Astrocyte (in vitro differentiated cells and primary cell): ENCODE measurements at regions not wholly inside any gene's neighbourhood (a gene's known extent, or its start where the extent isn't known, plus 50 kb on each side); places are given as distances from the start of the nearest gene placed in this dataset.
A peak's percentile ranks its signal among the peaks of the same experiment; 100 is the strongest.

Experiments
- DNase-seq: peaks from one replicate; pipeline ENCODE4 v3.0.0-alpha.2; 2010; ENCODE audit warnings: low read depth
- FAIRE-seq: peaks from 2 replicates; lab custom pipeline; 2011; peaks lifted over from hg19 to GRCh38; lab: Jason Lieb, UNC
- H2AFZ ChIP-seq: 2 replicates; pipeline ENCODE4 v1.6.0; 2012; ENCODE audit warnings: low read depth, low read length, inconsistent platforms
- H3K27ac ChIP-seq: 2 replicates; pipeline ENCODE4 v1.5.1; 2011; ENCODE audit warnings: low read depth, low read length, inconsistent platforms
- H3K27me3 ChIP-seq: 2 replicates; pipeline ENCODE4 v1.6.0; 2011; ENCODE audit warnings: low read length, inconsistent platforms; ENCODE audit not compliant: insufficient read depth
- H3K36me3 ChIP-seq: 2 replicates; pipeline ENCODE4 v1.5.1; 2011; ENCODE audit warnings: low read length, inconsistent platforms; ENCODE audit not compliant: insufficient read depth
- H3K4me1 ChIP-seq: 2 replicates; pipeline ENCODE4 v1.5.1; 2011; ENCODE audit warnings: low read length, inconsistent platforms; ENCODE audit not compliant: insufficient read depth
- H3K4me2 ChIP-seq: 2 replicates; pipeline ENCODE4 v1.6.0; 2012; ENCODE audit warnings: low read length, inconsistent platforms
- H3K4me3 ChIP-seq: 2 replicates; pipeline ENCODE4 v1.5.1; 2011; ENCODE audit warnings: low read depth, mild to moderate bottlenecking, low read length, inconsistent platforms; ENCODE audit not compliant: insufficient read depth
- H3K79me2 ChIP-seq: 2 replicates; pipeline ENCODE4 v1.6.0; 2012; ENCODE audit warnings: mild to moderate bottlenecking, low read length, inconsistent platforms; ENCODE audit not compliant: insufficient read depth
- H3K9ac ChIP-seq: 2 replicates; pipeline ENCODE4 v1.6.0; 2012; ENCODE audit warnings: mild to moderate bottlenecking, low read length, inconsistent platforms
- H3K9me3 ChIP-seq: 2 replicates; pipeline ENCODE4 v1.5.1; 2012; ENCODE audit warnings: low read depth, mild to moderate bottlenecking, low read length, inconsistent platforms; ENCODE audit not compliant: insufficient read depth
- H4K20me1 ChIP-seq: 2 replicates; pipeline ENCODE4 v1.6.0; 2012; ENCODE audit warnings: low read length, inconsistent platforms; ENCODE audit not compliant: insufficient read depth
- H3K27ac Mint-ChIP-seq: one replicate; pipeline ENCODE4 v1.8.0; 2021; ENCODE audit warnings: mild to moderate bottlenecking, mixed read lengths; ENCODE audit not compliant: unreplicated experiment
- H3K27me3 Mint-ChIP-seq: one replicate; pipeline ENCODE4 v1.8.0; 2021; ENCODE audit warnings: low read depth, mixed read lengths; ENCODE audit not compliant: unreplicated experiment
- H3K36me3 Mint-ChIP-seq: one replicate; pipeline ENCODE4 v1.8.0; 2021; ENCODE audit warnings: low read depth, mixed read lengths; ENCODE audit not compliant: unreplicated experiment
- H3K4me1 Mint-ChIP-seq: one replicate; pipeline ENCODE4 v1.8.0; 2021; ENCODE audit warnings: low read depth, mixed read lengths; ENCODE audit not compliant: unreplicated experiment
- H3K4me3 Mint-ChIP-seq: one replicate; pipeline ENCODE4 v1.8.0; 2021; ENCODE audit warnings: mild to moderate bottlenecking, moderate library complexity, mixed read lengths; ENCODE audit not compliant: unreplicated experiment
- H3K9me3 Mint-ChIP-seq: one replicate; pipeline ENCODE4 v1.8.0; 2021; ENCODE audit warnings: mild to moderate bottlenecking, mixed read lengths; ENCODE audit not compliant: unreplicated experiment
- EZH2 ChIP-seq: IDR thresholded peaks from 2 replicates; pipeline ENCODE4 v1.6.1; 2012; ENCODE audit warnings: mild to moderate bottlenecking, low read length, inconsistent platforms; ENCODE audit not compliant: insufficient read depth
- TF ChIP-seq, protein P1 (sequence below): IDR thresholded peaks from 2 replicates; pipeline ENCODE4 v1.5.1; 2011; ENCODE audit warnings: low read depth, mild to moderate bottlenecking, inconsistent platforms, low read length, moderate library complexity; ENCODE audit not compliant: insufficient read depth

DNA sequence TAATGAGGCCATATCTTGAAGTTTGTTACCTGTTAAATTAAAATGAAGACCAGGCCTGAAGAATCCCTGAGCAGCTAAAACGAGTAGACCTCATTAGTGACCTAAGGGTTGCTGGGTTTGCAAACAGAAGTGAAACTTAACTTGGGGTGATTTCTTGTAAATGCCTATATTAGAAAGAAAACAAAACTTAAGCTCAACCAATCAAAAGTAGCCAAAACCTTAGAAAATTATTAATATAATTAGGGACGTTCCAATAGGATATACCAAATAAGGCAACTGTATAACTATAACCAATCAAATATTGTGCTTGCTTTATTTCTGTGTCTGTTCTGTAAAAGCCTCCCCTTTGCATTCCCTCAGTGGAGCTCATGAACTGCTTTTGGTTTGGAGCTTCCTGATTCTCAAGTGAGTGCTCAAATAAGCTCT is 137.9 kb upstream of the VRK2 start:
- H3K9me3 Mint-ChIP-seq = no peaks in the 10 kb centered on the region
- H3K27me3 ChIP-seq = no peaks in the 10 kb centered on the region
- no peaks in the 10 kb centered on the region for H3K9me3 ChIP-seq
- H3K36me3 Mint-ChIP-seq = no peaks in the 10 kb centered on the region
- TF ChIP-seq, protein P1, sequence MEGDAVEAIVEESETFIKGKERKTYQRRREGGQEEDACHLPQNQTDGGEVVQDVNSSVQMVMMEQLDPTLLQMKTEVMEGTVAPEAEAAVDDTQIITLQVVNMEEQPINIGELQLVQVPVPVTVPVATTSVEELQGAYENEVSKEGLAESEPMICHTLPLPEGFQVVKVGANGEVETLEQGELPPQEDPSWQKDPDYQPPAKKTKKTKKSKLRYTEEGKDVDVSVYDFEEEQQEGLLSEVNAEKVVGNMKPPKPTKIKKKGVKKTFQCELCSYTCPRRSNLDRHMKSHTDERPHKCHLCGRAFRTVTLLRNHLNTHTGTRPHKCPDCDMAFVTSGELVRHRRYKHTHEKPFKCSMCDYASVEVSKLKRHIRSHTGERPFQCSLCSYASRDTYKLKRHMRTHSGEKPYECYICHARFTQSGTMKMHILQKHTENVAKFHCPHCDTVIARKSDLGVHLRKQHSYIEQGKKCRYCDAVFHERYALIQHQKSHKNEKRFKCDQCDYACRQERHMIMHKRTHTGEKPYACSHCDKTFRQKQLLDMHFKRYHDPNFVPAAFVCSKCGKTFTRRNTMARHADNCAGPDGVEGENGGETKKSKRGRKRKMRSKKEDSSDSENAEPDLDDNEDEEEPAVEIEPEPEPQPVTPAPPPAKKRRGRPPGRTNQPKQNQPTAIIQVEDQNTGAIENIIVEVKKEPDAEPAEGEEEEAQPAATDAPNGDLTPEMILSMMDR = no peak
- no peak for TF ChIP-seq EZH2
- no peak overlapping the region for H3K4me3 Mint-ChIP-seq
- H3K36me3 ChIP-seq = no peaks in the 10 kb centered on the region
- no peak overlapping the region for H3K9ac ChIP-seq
- H3K27ac ChIP-seq = no peak overlapping the region
- no peak overlapping the region for H3K4me3 ChIP-seq
- FAIRE-seq (no peak), DNase-seq (no peak)
- no peaks in the 10 kb centered on the region for H3K27me3 Mint-ChIP-seq
- no peaks in the 10 kb centered on the region for H3K4me1 ChIP-seq
- no peaks in the 10 kb centered on the region for H3K79me2 ChIP-seq
- peaks cover 4% of the 10 kb centered on the region for H3K4me1 Mint-ChIP-seq
- H2AFZ ChIP-seq = no peak overlapping the region
- H3K27ac Mint-ChIP-seq = peak overlapping the region; percentile 44
- no peaks in the 10 kb centered on the region for H4K20me1 ChIP-seq
- no peak overlapping the region for H3K4me2 ChIP-seq

DNA sequence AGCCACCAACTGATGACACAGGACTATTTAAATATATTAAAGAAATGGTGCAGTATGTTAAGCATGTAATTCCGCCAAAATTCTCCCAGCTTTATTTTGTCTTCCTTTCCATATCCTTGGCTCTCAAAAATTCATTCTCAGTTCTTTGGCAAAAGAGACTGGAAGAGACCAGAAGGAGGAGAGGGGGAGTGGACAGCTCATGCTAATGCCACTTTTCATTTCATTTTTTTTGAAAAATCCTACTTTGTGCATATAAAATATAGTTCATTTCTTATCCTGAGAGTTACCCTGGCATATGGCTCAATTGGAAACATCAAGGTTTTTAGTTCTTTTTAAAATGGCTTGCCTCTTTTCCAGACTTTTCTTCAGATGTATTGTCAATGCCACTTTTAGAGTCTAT is 128.5 kb upstream of the VRK2 start:
- no peaks in the 10 kb centered on the region for H3K36me3 Mint-ChIP-seq
- H3K27me3 Mint-ChIP-seq = no peaks in the 10 kb centered on the region
- peaks cover 3% of the 10 kb centered on the region for H3K4me1 Mint-ChIP-seq
- H3K4me1 ChIP-seq = no peaks in the 10 kb centered on the region
- H4K20me1 ChIP-seq = no peaks in the 10 kb centered on the region
- no peak overlapping the region for H3K27ac ChIP-seq
- no peak overlapping the region for H3K4me3 Mint-ChIP-seq
- no peaks in the 10 kb centered on the region for H3K27me3 ChIP-seq
- TF ChIP-seq, protein P1 = no peak
- no peak for TF ChIP-seq EZH2
- no peaks in the 10 kb centered on the region for H3K9me3 Mint-ChIP-seq
- no peak overlapping the region for H3K27ac Mint-ChIP-seq
- DNase-seq (no peak), FAIRE-seq (no peak)
- H3K9ac ChIP-seq = no peak overlapping the region
- no peaks in the 10 kb centered on the region for H3K9me3 ChIP-seq
- H3K4me3 ChIP-seq = no peak overlapping the region
- H3K4me2 ChIP-seq = no peak overlapping the region
- H3K79me2 ChIP-seq = no peaks in the 10 kb centered on the region
- no peak overlapping the region for H2AFZ ChIP-seq
- H3K36me3 ChIP-seq = no peaks in the 10 kb centered on the region

DNA sequence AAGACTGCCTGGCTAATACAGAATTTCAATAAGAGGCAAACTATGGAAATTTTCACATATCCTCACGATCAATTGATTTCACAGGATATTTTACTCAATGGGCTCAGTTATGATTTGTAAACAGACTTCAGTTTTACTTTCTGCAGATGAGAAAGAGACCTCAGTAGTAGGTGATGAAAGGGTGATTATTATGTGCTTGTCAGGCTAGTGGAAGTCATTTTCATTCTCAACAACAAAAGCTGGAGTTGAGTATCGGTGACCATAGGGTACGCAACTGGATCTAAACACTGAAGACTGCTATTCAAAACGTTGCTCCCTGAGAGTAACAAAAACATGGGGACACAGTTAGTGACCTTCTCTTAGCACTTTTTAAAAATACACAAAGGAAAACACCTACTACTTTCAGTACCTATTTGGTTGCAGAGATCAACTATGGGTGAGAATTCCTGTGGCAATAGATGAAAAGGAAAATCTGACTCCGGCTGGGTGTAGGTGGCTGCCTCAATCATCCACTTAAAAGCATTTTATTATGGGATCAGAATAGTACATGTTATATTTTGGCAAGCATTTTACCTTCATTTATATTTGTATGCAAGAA is 126.2 kb upstream of the VRK2 start:
- no peaks in the 10 kb centered on the region for H3K36me3 ChIP-seq
- H3K79me2 ChIP-seq = no peaks in the 10 kb centered on the region
- no peak for DNase-seq
- H3K27me3 Mint-ChIP-seq = no peaks in the 10 kb centered on the region
- H3K4me1 Mint-ChIP-seq = peaks cover 5% of the 10 kb centered on the region
- H3K9me3 Mint-ChIP-seq = no peaks in the 10 kb centered on the region
- H3K9ac ChIP-seq = no peak overlapping the region
- no peak for TF ChIP-seq EZH2
- TF ChIP-seq, protein P1 = no peak
- H3K4me1 ChIP-seq = no peaks in the 10 kb centered on the region
- H3K27me3 ChIP-seq = no peaks in the 10 kb centered on the region
- H3K4me3 ChIP-seq = no peak overlapping the region
- no peaks in the 10 kb centered on the region for H3K36me3 Mint-ChIP-seq
- no peak overlapping the region for H3K4me3 Mint-ChIP-seq
- no peak overlapping the region for H3K27ac Mint-ChIP-seq
- no peaks in the 10 kb centered on the region for H4K20me1 ChIP-seq
- no peaks in the 10 kb centered on the region for H3K9me3 ChIP-seq
- H3K27ac ChIP-seq = no peak overlapping the region
- H2AFZ ChIP-seq = no peak overlapping the region
- FAIRE-seq = no peak
- H3K4me2 ChIP-seq = no peak overlapping the region
